K562 (cell line): ENCODE measurements at regions not wholly inside any gene's neighbourhood (a gene's known extent, or its start where the extent isn't known, plus 50 kb on each side); places are given as distances from the start of the nearest gene placed in this dataset.
A peak's percentile ranks its signal among the peaks of the same experiment; 100 is the strongest.

Experiments used
- ATAC-seq: fragments of 200-7000 bp; cut with Tn5 transposase; 3 replicates; pipeline ENCODE4 v1.9.1; 2020; ENCODE audit warnings: moderate library complexity
- BruUV-seq: library from RNA; stranded (reverse); fragments of 400-500 nt; replicated peaks from 2 replicates; lab custom pipeline; 2021; lab: Mats Ljungman, UMichigan
- CTCF ChIA-PET: fragments of 300-600 bp; formaldehyde crosslinking; extraction: SDS; loops from one replicate; lab custom pipeline; 2021; ENCODE audit warnings: low intra/inter-chr PET ratio; lab: Yijun Ruan, JAX
- POLR2A ChIA-PET: fragments of 300-600, 350-650 bp; sonication (Branson Sonifier 250); formaldehyde crosslinking; extraction: SDS; loops from one replicate; lab custom pipeline; 2021; ENCODE audit warnings: antibody characterized with exemption, inconsistent platforms; lab: Yijun Ruan, JAX
- DNase-seq, 4 experiments: peaks; one replicate each; pipeline versions ENCODE4 v3.0.0 to v3.0.0-alpha.2; 2011 to 2018; ENCODE audit warnings: low spot score in 3 of 4, mixed read lengths in 3 of 4; ENCODE audit errors: extremely low read depth in 1 of 4
- FAIRE-seq: peaks from 2 replicates; lab custom pipeline; 2011; peaks lifted over from hg19 to GRCh38; lab: Jason Lieb, UNC
- H2AFZ ChIP-seq: 2 replicates; pipeline ENCODE4 v1.6.0; 2011; ENCODE audit warnings: low read depth, low read length, control low read depth, inconsistent platforms
- H3K27ac ChIP-seq: fragments of 200-600 bp; 3 replicates; pipeline ENCODE4 v1.8.0; 2011; ENCODE audit warnings: low read depth, mild to moderate bottlenecking, control low read depth, inconsistent platforms, low read length, moderate library complexity, mixed read lengths; ENCODE audit errors: extremely low read depth
- H3K27me3 ChIP-seq, 2 experiments: fragments of 300-600 bp in 1 of 2; 2 replicates in 1 of 2; 3 replicates in 1 of 2; pipeline versions ENCODE4 v1.6.0 to v1.8.0; 2011; ENCODE audit warnings: inconsistent platforms in 2 of 2, low read length in 2 of 2, mild to moderate bottlenecking in 1 of 2, mixed read lengths in 1 of 2, moderate library complexity in 1 of 2; ENCODE audit not compliant: control insufficient read depth in 2 of 2, insufficient read depth in 2 of 2
- H3K36me3 ChIP-seq: fragments of 300-600 bp; 3 replicates; pipeline ENCODE4 v1.8.0; 2011; ENCODE audit warnings: mild to moderate bottlenecking, low read length, inconsistent platforms; ENCODE audit not compliant: control insufficient read depth, insufficient read depth
- H3K4me1 ChIP-seq, 2 experiments: fragments of 200-600 bp in 1 of 2; replicated peaks in 1 of 2; 2 replicates in 1 of 2; 3 replicates in 1 of 2; pipeline versions ENCODE4 v1.5.1 to v1.8.0; 2011; ENCODE audit warnings: inconsistent platforms in 2 of 2, low read length in 2 of 2, mild to moderate bottlenecking in 1 of 2, mixed read lengths in 1 of 2, moderate library complexity in 1 of 2; ENCODE audit not compliant: control insufficient read depth in 2 of 2, insufficient read depth in 2 of 2
- H3K4me2 ChIP-seq: 2 replicates; pipeline ENCODE4 v1.6.1; 2011; ENCODE audit warnings: low read length, control low read depth, inconsistent platforms, mixed read lengths; ENCODE audit not compliant: insufficient read depth
- H3K4me3 ChIP-seq: fragments of 200-600 bp; sonication (generic), shearing (Covaris generic); 2 replicates; pipeline ENCODE4 v1.5.1; 2016; ENCODE audit warnings: control low read depth, inconsistent platforms
- H3K79me2 ChIP-seq: fragments of 200-600 bp; 3 replicates; pipeline ENCODE4 v1.8.0; 2011; ENCODE audit warnings: low read length, inconsistent platforms; ENCODE audit not compliant: control insufficient read depth, insufficient read depth
- H3K9ac ChIP-seq, 2 experiments: 2 replicates each; pipeline versions ENCODE4 v1.6.0 to v1.6.1; 2011; ENCODE audit warnings: low read depth in 2 of 2, low read length in 2 of 2, control low read depth in 1 of 2, inconsistent platforms in 1 of 2, mild to moderate bottlenecking in 1 of 2, mixed read lengths in 1 of 2; ENCODE audit not compliant: insufficient read depth in 1 of 2
- H3K9me1 ChIP-seq: one replicate; pipeline ENCODE4 v1.6.0; 2011; ENCODE audit warnings: inconsistent platforms, mild to moderate bottlenecking, low read length, moderate library complexity; ENCODE audit not compliant: control insufficient read depth, insufficient read depth
- H3K9me3 ChIP-seq: replicated peaks from 2 replicates; pipeline ENCODE4 v1.5.1; 2011; ENCODE audit warnings: low read depth, low read length, inconsistent platforms; ENCODE audit not compliant: control insufficient read depth, insufficient read depth
- H4K20me1 ChIP-seq: replicated peaks from 2 replicates; pipeline ENCODE4 v1.6.1; 2011; ENCODE audit warnings: low read length, inconsistent platforms, mixed read lengths; ENCODE audit not compliant: control insufficient read depth, insufficient read depth
- ARNT ChIP-seq, 2 experiments: fragments of 450-650 bp; IDR thresholded peaks; 2 replicates each; pipeline ENCODE4 v1.6.1; 2016; ENCODE audit warnings: mild to moderate bottlenecking in 1 of 2
- CREB1 ChIP-seq, 2 experiments: sonication (generic) in 1 of 2; formaldehyde crosslinking in 1 of 2; IDR thresholded peaks; 2 replicates each; pipeline versions ENCODE4 v1.6.1 to v1.8.0; 2012 to 2022; ENCODE audit warnings: inconsistent platforms in 1 of 2, mild to moderate bottlenecking in 1 of 2, missing genetic modification reagents in 1 of 2, moderate library complexity in 1 of 2
- ETV5 ChIP-seq: sonication (generic); formaldehyde crosslinking; IDR thresholded peaks from 2 replicates; pipeline ENCODE4 v1.4.0; 2020; ENCODE audit warnings: low read depth, mild to moderate bottlenecking, missing genetic modification reagents
- HNRNPH1 ChIP-seq: fragments of 200-400 bp; formaldehyde crosslinking; optimal IDR thresholded peaks from 2 replicates; pipeline ENCODE3; 2017; ENCODE audit warnings: low read depth, mild to moderate bottlenecking, low read length, moderate library complexity
- IFI16 ChIP-seq: fragments of 250-450 bp; sonication (Bioruptor Pico); IDR thresholded peaks from 2 replicates; pipeline ENCODE4 v2.1.2; 2022; ENCODE audit warnings: mild to moderate bottlenecking, inconsistent platforms
- NFIC ChIP-seq: fragments of 450-650 bp; IDR thresholded peaks from 2 replicates; pipeline ENCODE4 v1.6.1; 2017; ENCODE audit warnings: mild to moderate bottlenecking, inconsistent platforms
- POLR2AphosphoS2 ChIP-seq: IDR thresholded peaks from 2 replicates; pipeline ENCODE4 v1.6.1; 2012; ENCODE audit warnings: low read length, improper control_type of control experiment
- SMARCA5 ChIP-seq: fragments of 450-650 bp; IDR thresholded peaks from 2 replicates; pipeline ENCODE4 v1.6.1; 2016
- WHSC1 ChIP-seq: IDR thresholded peaks from one replicate; pipeline ENCODE4 v1.6.1; 2012; ENCODE audit warnings: low read length, control low read depth, inconsistent platforms
- ZNF146 ChIP-seq: IDR thresholded peaks from one replicate; pipeline ENCODE4 v1.6.1; 2018; ENCODE audit warnings: missing compliant biosample characterization; ENCODE audit not compliant: unreplicated experiment
- whole genome bisulfite sequencing: fragments of 100-300 bp; shearing (Covaris generic); methylation state at CpG from one replicate; pipeline ENCODE4 v1.1.6; 2016; ENCODE audit warnings: low coverage, mixed read lengths; ENCODE audit not compliant: insufficient coverage; ENCODE audit errors: missing lambda C conversion rate; 5-methylcytosine and 5-hydroxymethylcytosine counted together
- in situ Hi-C: fragments of 300-500 bp; cut with MboI; formaldehyde crosslinking; loops from 4 replicates; pipeline ENCODE4 v1.15.0; 2018; ENCODE audit warnings: inconsistent platforms, mixed read lengths
- intact Hi-C: fragments of 100-400 bp; cut with micrococcal nuclease; formaldehyde crosslinking; loops from 2 replicates; pipeline ENCODE4 v1.14.2; 2022
- TF ChIP-seq, protein P1 (sequence below): fragments of 250-450 bp; sonication (Bioruptor Pico); IDR thresholded peaks from 2 replicates; pipeline ENCODE4 v1.5.0; 2020; ENCODE audit warnings: mild to moderate bottlenecking, borderline replicate concordance

GRCh38 chr6:170210026-170210390 lies 80.9 kb downstream of the DLL1 start:
- no peaks in the 10 kb centered on the region for H3K79me2 ChIP-seq
- in situ Hi-C loops: no loop called here
- H3K4me2 ChIP-seq: no peak overlapping the region
- CTCF ChIA-PET: no interaction called here
- DNase-seq (no peak), ATAC-seq (no peak), FAIRE-seq (no peak)
- WGBS: 2% methylated on average over 20 of the region's 20 CpGs
- no peak overlapping the region for H3K4me3 ChIP-seq
- no peak for TF ChIP-seq ETV5
- peak; percentile 47; the same call in 1 of the 2 replicates for TF ChIP-seq CREB1 (IDR thresholded peaks at IDR 0.05)
- no peak for TF ChIP-seq CREB1 (CRISPR knock-in tag; IDR thresholded peaks at IDR 0.05)
- no peak overlapping the region for H2AFZ ChIP-seq
- H3K27ac ChIP-seq: no peak overlapping the region
- no peaks in the 10 kb centered on the region for H3K36me3 ChIP-seq
- no peaks in the 10 kb centered on the region for H4K20me1 ChIP-seq
- BruUV-seq: no TSS peak
- H3K4me1 ChIP-seq: no peaks in the 10 kb centered on the region
- H3K27me3 ChIP-seq: peaks cover 32 to 58% of the 10 kb centered on the region in 2 experiments; a peak in 4 of 5 replicates
- POLR2A ChIA-PET: no interaction called here
- intact Hi-C loops: no loop called here
- no peak overlapping the region for H3K9ac ChIP-seq
- H3K9me3 ChIP-seq: no peaks in the 10 kb centered on the region
- no peaks in the 10 kb centered on the region for H3K9me1 ChIP-seq

GRCh38 chr6:170209354-170210025 lies 81.4 kb downstream of the DLL1 start:
- BruUV-seq: no TSS peak
- no peak overlapping the region for H3K4me3 ChIP-seq
- in situ Hi-C loops: no loop called here
- FAIRE-seq: no peak
- no peaks in the 10 kb centered on the region for H3K9me1 ChIP-seq
- peaks cover 32 to 58% of the 10 kb centered on the region in 2 experiments; a peak in 4 of 5 replicates for H3K27me3 ChIP-seq
- no peak overlapping the region for H3K9ac ChIP-seq
- H4K20me1 ChIP-seq: no peaks in the 10 kb centered on the region
- ATAC-seq: no peak
- CTCF ChIA-PET: no interaction called here
- intact Hi-C loops: no loop called here
- DNase-seq: no peak
- H2AFZ ChIP-seq: no peak overlapping the region
- TF ChIP-seq NFIC (no peak), ARNT (IDR thresholded peaks at IDR 0.05) (no peak), IFI16 (no peak), POLR2AphosphoS2 (no peak), ZNF146 (CRISPR knock-in tag) (no peak), SMARCA5 (no peak), HNRNPH1 (no peak), WHSC1 (no peak)
- TF ChIP-seq, protein P1, sequence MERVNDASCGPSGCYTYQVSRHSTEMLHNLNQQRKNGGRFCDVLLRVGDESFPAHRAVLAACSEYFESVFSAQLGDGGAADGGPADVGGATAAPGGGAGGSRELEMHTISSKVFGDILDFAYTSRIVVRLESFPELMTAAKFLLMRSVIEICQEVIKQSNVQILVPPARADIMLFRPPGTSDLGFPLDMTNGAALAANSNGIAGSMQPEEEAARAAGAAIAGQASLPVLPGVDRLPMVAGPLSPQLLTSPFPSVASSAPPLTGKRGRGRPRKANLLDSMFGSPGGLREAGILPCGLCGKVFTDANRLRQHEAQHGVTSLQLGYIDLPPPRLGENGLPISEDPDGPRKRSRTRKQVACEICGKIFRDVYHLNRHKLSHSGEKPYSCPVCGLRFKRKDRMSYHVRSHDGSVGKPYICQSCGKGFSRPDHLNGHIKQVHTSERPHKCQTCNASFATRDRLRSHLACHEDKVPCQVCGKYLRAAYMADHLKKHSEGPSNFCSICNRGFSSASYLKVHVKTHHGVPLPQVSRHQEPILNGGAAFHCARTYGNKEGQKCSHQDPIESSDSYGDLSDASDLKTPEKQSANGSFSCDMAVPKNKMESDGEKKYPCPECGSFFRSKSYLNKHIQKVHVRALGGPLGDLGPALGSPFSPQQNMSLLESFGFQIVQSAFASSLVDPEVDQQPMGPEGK (CRISPR knock-in tag): no peak
- TF ChIP-seq, all 486 proteins: peak for 0
- WGBS: under 1% methylated on average over 22 of the region's 22 CpGs
- no peaks in the 10 kb centered on the region for H3K36me3 ChIP-seq
- H3K4me1 ChIP-seq: no peaks in the 10 kb centered on the region
- no peak overlapping the region for H3K4me2 ChIP-seq
- POLR2A ChIA-PET: interaction anchor here (0.6 to 1.3 kb wide), 2 partner anchors 10 to 1820 kb away, joined by 3 to 4 read pairs; no protein-coding TSS in a partner anchor
- no peaks in the 10 kb centered on the region for H3K79me2 ChIP-seq
- H3K9me3 ChIP-seq: no peaks in the 10 kb centered on the region
- no peak overlapping the region for H3K27ac ChIP-seq
